Kidney epithelial cell (primary cell): ENCODE measurements at regions not wholly inside any gene's neighbourhood (a gene's known extent, or its start where the extent isn't known, plus 50 kb on each side); places are given as distances from the start of the nearest gene placed in this dataset.
"Not testable (repeated sequence)": the region's sequence is repeated elsewhere in the genome, so short reads cannot be mapped to it uniquely, and the experiment has no call there.

Experiments used
- DNase-seq: peaks from one replicate; pipeline ENCODE4 v3.0.0-alpha.2; 2010; ENCODE audit warnings: low read depth
- H3K27me3 ChIP-seq: 2 replicates; pipeline ENCODE4 v1.6.0; 2011; ENCODE audit warnings: low read length; ENCODE audit not compliant: control insufficient read depth, insufficient read depth
- H3K36me3 ChIP-seq: 2 replicates; pipeline ENCODE4 v1.5.1; 2011; ENCODE audit warnings: low read length; ENCODE audit not compliant: control insufficient read depth, insufficient read depth
- H3K4me3 ChIP-seq: 2 replicates; pipeline ENCODE4 v1.5.1; 2011; ENCODE audit warnings: low read depth, mild to moderate bottlenecking, control low read depth, low read length
- TF ChIP-seq, protein P1 (sequence below): IDR thresholded peaks from 2 replicates; pipeline ENCODE4 v1.5.1; 2011; ENCODE audit warnings: mild to moderate bottlenecking, moderate library complexity, low read length, control low read depth, inconsistent platforms; ENCODE audit not compliant: insufficient read depth, poor library complexity, severe bottlenecking

DNA sequence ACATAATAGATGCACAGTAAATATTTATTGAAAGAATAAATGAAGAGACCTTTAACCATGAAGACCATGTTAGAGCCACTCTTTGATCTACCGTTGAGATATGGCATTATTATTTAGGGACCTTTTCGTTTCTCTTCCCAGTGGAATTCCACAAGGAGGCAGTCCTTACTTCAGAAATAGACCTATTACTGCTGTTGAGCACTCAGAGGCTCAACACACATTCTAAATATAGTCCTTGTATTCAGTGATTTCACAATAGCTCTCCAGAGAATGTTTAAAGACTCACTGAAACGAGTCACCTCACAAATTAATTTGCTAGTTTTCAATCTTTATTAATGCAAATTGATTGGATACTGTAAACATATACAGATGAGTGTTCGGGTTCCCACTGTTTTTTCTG is 603.8 kb downstream of the CDH8 start:
- TF ChIP-seq, protein P1, sequence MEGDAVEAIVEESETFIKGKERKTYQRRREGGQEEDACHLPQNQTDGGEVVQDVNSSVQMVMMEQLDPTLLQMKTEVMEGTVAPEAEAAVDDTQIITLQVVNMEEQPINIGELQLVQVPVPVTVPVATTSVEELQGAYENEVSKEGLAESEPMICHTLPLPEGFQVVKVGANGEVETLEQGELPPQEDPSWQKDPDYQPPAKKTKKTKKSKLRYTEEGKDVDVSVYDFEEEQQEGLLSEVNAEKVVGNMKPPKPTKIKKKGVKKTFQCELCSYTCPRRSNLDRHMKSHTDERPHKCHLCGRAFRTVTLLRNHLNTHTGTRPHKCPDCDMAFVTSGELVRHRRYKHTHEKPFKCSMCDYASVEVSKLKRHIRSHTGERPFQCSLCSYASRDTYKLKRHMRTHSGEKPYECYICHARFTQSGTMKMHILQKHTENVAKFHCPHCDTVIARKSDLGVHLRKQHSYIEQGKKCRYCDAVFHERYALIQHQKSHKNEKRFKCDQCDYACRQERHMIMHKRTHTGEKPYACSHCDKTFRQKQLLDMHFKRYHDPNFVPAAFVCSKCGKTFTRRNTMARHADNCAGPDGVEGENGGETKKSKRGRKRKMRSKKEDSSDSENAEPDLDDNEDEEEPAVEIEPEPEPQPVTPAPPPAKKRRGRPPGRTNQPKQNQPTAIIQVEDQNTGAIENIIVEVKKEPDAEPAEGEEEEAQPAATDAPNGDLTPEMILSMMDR: no peak
- H3K27me3 ChIP-seq: no peaks in the 10 kb centered on the region

DNA sequence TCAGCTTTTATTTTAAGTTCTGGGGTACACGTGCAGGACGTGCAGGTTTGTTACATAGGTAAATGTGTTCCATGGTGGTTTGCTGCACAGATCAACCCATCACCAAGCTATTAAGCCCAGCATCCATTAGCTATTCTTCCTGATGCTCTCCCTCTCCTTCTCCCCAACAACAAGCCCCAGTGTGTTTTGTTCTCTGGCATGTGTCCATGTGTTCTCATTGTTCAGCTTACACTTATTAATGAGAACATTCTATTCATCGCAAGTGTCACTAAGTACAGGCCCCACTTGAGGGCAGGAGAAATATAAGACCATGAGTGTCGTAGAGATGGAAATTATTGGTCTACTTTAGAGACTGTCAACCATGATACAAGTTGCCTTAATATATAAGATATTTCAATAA is 615.1 kb downstream of the CDH8 start:
- Histone ChIP-seq H3K36me3 (no peaks in the 10 kb centered on the region), H3K4me3 (no peak overlapping the region), H3K27me3 (no peaks in the 10 kb centered on the region)
- no peak for DNase-seq
- TF ChIP-seq, protein P1: no peak

More for the DNA sequence above, 603.8 kb downstream of the CDH8 start:
- DNase-seq: no peak
- Histone ChIP-seq H3K36me3 (no peaks in the 10 kb centered on the region), H3K4me3 (no peak overlapping the region)

DNA sequence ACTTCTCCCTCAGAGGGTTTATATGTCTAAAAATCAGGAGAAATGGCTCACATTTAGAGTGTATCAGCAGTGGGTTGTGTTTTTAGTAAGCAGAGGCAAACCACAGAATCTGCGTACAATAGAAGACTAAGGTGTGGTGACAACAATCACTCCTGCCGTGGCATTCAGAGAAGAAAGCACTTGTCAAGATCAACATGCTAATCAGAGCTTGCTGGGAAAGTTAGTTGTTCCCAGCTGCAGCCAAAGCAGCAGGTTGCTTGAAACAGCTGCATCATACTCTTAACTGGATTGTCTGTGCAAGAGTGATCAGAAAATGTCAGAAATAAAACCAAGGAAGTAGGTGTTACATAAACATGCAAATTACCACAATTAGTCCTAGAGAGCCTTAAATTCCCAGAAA is 616.4 kb downstream of the CDH8 start:
- Histone ChIP-seq H3K4me3 (no peak overlapping the region), H3K27me3 (no peaks in the 10 kb centered on the region), H3K36me3 (no peaks in the 10 kb centered on the region)
- TF ChIP-seq, protein P1: no peak
- DNase-seq: no peak

- H3K27me3 ChIP-seq, H3K36me3 ChIP-seq, H3K4me3 ChIP-seq, DNase-seq: not testable (repeated sequence)
These were observed 617.4 kb downstream of the CDH8 start for GRCh38 chr16:61418802-61419201.

- Histone ChIP-seq H3K36me3 (no peaks in the 10 kb centered on the region), H3K4me3 (no peak overlapping the region), H3K27me3 (no peaks in the 10 kb centered on the region)
- DNase-seq: no peak
- TF ChIP-seq, protein P1: no peak
These were observed 621.1 kb downstream of the CDH8 start for GRCh38 chr16:61415126-61415525.

DNA sequence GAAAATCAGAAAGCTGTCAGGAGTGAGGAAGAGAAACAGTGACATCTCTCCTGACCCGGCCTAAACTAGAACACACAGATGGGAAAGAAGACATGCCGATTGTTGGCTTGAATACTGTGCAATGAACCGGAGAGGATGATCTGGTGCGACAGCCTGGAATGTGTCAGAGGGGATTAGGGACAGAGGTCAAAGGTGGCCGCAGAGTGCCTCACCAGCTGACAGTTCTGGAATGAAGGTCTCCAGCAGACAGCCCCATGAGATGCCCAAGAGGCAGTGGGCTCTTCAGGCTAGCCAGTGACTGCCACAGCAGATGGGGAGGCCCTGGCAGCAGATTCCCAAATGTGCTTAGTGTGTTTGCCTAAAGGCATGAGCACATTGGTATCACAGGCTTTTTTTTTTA is 623.2 kb downstream of the CDH8 start:
- no peak for DNase-seq
- Histone ChIP-seq H3K36me3 (no peaks in the 10 kb centered on the region), H3K4me3 (no peak overlapping the region), H3K27me3 (no peaks in the 10 kb centered on the region)
- TF ChIP-seq, protein P1: no peak

- H3K36me3 ChIP-seq: no peaks in the 10 kb centered on the region
- no peak overlapping the region for H3K4me3 ChIP-seq
- TF ChIP-seq, protein P1: no peak
- no peak for DNase-seq
- H3K27me3 ChIP-seq: no peaks in the 10 kb centered on the region
These were observed 623.7 kb downstream of the CDH8 start for GRCh38 chr16:61412562-61412961.
